Erythroblast (primary cell): ENCODE measurements at regions not wholly inside any gene's neighbourhood (a gene's known extent, or its start where the extent isn't known, plus 50 kb on each side); places are given as distances from the start of the nearest gene placed in this dataset.

Source experiments
- GATA1 ChIP-seq: IDR thresholded peaks from 2 replicates; pipeline ENCODE4 v1.6.1; 2011; ENCODE audit warnings: low read depth, mild to moderate bottlenecking, control low read depth, low read length, moderate library complexity
- POLR2A ChIP-seq: IDR thresholded peaks from 2 replicates; pipeline ENCODE4 v1.6.1; 2011; ENCODE audit warnings: mild to moderate bottlenecking, low read length

DNA sequence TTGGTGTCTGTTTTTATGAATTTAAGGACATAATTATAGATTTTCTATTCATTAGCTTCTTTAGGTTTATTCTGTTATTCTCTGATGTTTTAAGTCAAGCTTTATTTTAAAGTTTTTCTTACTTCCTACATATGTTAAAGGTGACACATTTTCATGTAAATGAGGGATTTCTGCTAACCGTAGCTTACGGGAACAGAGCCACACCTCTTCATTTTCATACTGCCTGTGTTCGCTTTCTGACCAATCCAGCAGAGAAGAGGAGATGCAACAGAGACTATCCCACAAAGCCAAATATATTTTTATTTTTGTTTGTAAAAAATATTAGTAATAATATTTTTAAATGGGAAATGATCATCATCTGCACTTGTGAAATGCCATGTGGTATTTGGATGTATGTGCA, 774.1 kb downstream of the BRD1 start:
- TF ChIP-seq POLR2A (no peak), GATA1 (no peak)
